ENCODE measurements at regions not wholly inside any gene's neighbourhood (a gene's known extent, or its start where the extent isn't known, plus 50 kb on each side); places are given as distances from the start of the nearest gene placed in this dataset.

- no peak for DNase-seq
- no peak overlapping the region for H3K27ac Mint-ChIP-seq
- Histone ChIP-seq H3K9ac (ENCODE audit: extremely low read depth, low read length, poor library complexity, severe bottlenecking) (no peak overlapping the region), H3K4me3 (ENCODE audit: low read length) (no peak overlapping the region), H3K27me3 (ENCODE audit: control insufficient read depth, insufficient read depth, low read length, poor library complexity, severe bottlenecking) (no peaks in the 10 kb centered on the region), H3K36me3 (ENCODE audit: control insufficient read depth, insufficient read depth, low read length) (no peaks in the 10 kb centered on the region), H3K9me3 (ENCODE audit: control insufficient read depth, low read length) (no peaks in the 10 kb centered on the region), H3K4me1 (ENCODE audit: control insufficient read depth, insufficient read depth, low read length) (no peaks in the 10 kb centered on the region), H3K27ac (ENCODE audit: low read depth, low read length) (no peak overlapping the region)
- no peaks in the 10 kb centered on the region for H3K27me3 Mint-ChIP-seq (ENCODE audit: insufficient read depth)
- no peaks in the 10 kb centered on the region for H3K9me3 Mint-ChIP-seq
- TF ChIP-seq CTCF (conservative IDR thresholded peaks at IDR 0.05) = no peak
- H3K4me3 Mint-ChIP-seq = no peak overlapping the region
- WGBS, 2 experiments (ENCODE audit: insufficient coverage in 1 of 2, insufficient read length in 1 of 2) = 87% methylated on average over 5 to 10 of the region's 10 CpGs
- no peaks in the 10 kb centered on the region for H3K36me3 Mint-ChIP-seq (ENCODE audit: low read depth)
- H3K4me1 Mint-ChIP-seq = peaks cover 4% of the 10 kb centered on the region
Observed at GRCh38 chr4:167939863-167940616, 152.3 kb upstream of the ANXA10 start.

- 67 to 72% methylated on average over 2 to 3 of the region's 3 CpGs for WGBS, 2 experiments (ENCODE audit: insufficient coverage in 1 of 2, insufficient read length in 1 of 2)
Observed at GRCh38 chr4:167943872-167944505, 148.3 kb upstream of the ANXA10 start.

GRCh38 chr4:167944721-167945120, 147.6 kb upstream of the ANXA10 start:
- Mint-ChIP-seq H3K27ac (no peak overlapping the region), H3K27me3 (ENCODE audit: insufficient read depth) (no peaks in the 10 kb centered on the region), H3K36me3 (ENCODE audit: low read depth) (no peaks in the 10 kb centered on the region), H3K9me3 (no peaks in the 10 kb centered on the region), H3K4me3 (no peak overlapping the region), H3K4me1 (peaks cover 4% of the 10 kb centered on the region)
- Histone ChIP-seq H3K27ac (ENCODE audit: low read depth, low read length) (no peak overlapping the region), H3K4me1 (ENCODE audit: control insufficient read depth, insufficient read depth, low read length) (no peaks in the 10 kb centered on the region), H3K4me3 (ENCODE audit: low read length) (no peak overlapping the region), H3K9ac (ENCODE audit: extremely low read depth, low read length, poor library complexity, severe bottlenecking) (no peak overlapping the region), H3K36me3 (ENCODE audit: control insufficient read depth, insufficient read depth, low read length) (no peaks in the 10 kb centered on the region), H3K9me3 (ENCODE audit: control insufficient read depth, low read length) (no peaks in the 10 kb centered on the region), H3K27me3 (ENCODE audit: control insufficient read depth, insufficient read depth, low read length, poor library complexity, severe bottlenecking) (no peaks in the 10 kb centered on the region)
- DNase-seq = no peak
- WGBS, 2 experiments (ENCODE audit: insufficient coverage in 1 of 2, insufficient read length in 1 of 2) = 90 to 96% methylated on average over 2 of the region's 2 CpGs
- TF ChIP-seq CTCF (conservative IDR thresholded peaks at IDR 0.05) = no peak

More at GRCh38 chr4:167943872-167944505, 148.3 kb upstream of the ANXA10 start:
- H3K9me3 ChIP-seq (ENCODE audit: control insufficient read depth, low read length) = no peaks in the 10 kb centered on the region
- no peaks in the 10 kb centered on the region for H3K27me3 Mint-ChIP-seq (ENCODE audit: insufficient read depth)
- H3K9ac ChIP-seq (ENCODE audit: extremely low read depth, low read length, poor library complexity, severe bottlenecking) = no peak overlapping the region
- no peak overlapping the region for H3K4me3 Mint-ChIP-seq
- DNase-seq = no peak
- TF ChIP-seq CTCF (conservative IDR thresholded peaks at IDR 0.05) = no peak
- no peaks in the 10 kb centered on the region for H3K36me3 Mint-ChIP-seq (ENCODE audit: low read depth)
- no peak overlapping the region for H3K4me3 ChIP-seq (ENCODE audit: low read length)
- no peaks in the 10 kb centered on the region for H3K36me3 ChIP-seq (ENCODE audit: control insufficient read depth, insufficient read depth, low read length)
- peaks cover 4% of the 10 kb centered on the region for H3K4me1 Mint-ChIP-seq
- no peak overlapping the region for H3K27ac ChIP-seq (ENCODE audit: low read depth, low read length)
- H3K4me1 ChIP-seq (ENCODE audit: control insufficient read depth, insufficient read depth, low read length) = no peaks in the 10 kb centered on the region
- H3K27me3 ChIP-seq (ENCODE audit: control insufficient read depth, insufficient read depth, low read length, poor library complexity, severe bottlenecking) = no peaks in the 10 kb centered on the region
- no peak overlapping the region for H3K27ac Mint-ChIP-seq
- H3K9me3 Mint-ChIP-seq = no peaks in the 10 kb centered on the region

Measured in endodermal cell (in vitro differentiated cells).